ENCODE measurements at regions not wholly inside any gene's neighbourhood (a gene's known extent, or its start where the extent isn't known, plus 50 kb on each side); places are given as distances from the start of the nearest gene placed in this dataset.

DNA sequence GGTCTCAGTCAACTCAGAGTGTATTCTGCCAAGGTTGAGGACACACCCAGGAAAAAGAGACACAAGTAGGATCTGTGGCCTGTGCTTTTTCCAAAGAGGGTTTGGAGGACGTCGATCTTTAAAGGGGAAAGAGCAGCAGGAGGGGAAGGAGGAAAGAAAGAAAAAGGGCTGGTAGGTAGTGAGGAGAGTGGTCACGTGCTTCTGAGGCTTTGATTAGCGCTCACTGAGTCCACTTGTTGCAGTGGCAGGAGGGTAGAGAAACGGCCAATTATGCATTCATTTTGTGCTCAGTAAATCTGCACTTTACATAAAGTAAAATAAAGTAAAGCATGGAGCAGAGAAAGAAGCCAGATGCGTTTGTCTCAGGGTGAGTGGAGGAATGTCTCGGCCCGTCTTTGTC lies 126.0 kb upstream of the VSTM2B start:
- TF ChIP-seq REST (IDR thresholded peaks at IDR 0.05; ENCODE audit: insufficient read depth in 1 of 2, low read depth in 2 of 2, low read length in 2 of 2) (no peak), POLR2AphosphoS5 (IDR thresholded peaks at IDR 0.05; ENCODE audit: low read depth, low read length) (no peak), TAF1 (IDR thresholded peaks at IDR 0.05; ENCODE audit: borderline replicate concordance, insufficient read depth, low read length) (no peak), SIN3A (IDR thresholded peaks at IDR 0.05; ENCODE audit: borderline replicate concordance, insufficient read depth, low read length) (no peak)

Measured in PFSK-1 (cell line).